Endothelial cell of umbilical vein (primary cell): ENCODE measurements at regions not wholly inside any gene's neighbourhood (a gene's known extent, or its start where the extent isn't known, plus 50 kb on each side); places are given as distances from the start of the nearest gene placed in this dataset.

Source experiments
- BruUV-seq: library from RNA; stranded (reverse); fragments of 400-500 nt; replicated peaks from 2 replicates; lab custom pipeline; 2021; lab: Mats Ljungman, UMichigan
- CTCF ChIA-PET: fragments of 300-600, 350-600 bp; sonication (Branson Sonifier 250); formaldehyde crosslinking; loops from one replicate; lab custom pipeline; 2021; ENCODE audit warnings: antibody characterized with exemption, inconsistent platforms; lab: Charles Lee
- POLR2A ChIA-PET: fragments of 300-600, 350-600 bp; sonication (Branson Sonifier 250); formaldehyde crosslinking; loops from one replicate; lab custom pipeline; 2021; ENCODE audit warnings: antibody characterized with exemption, inconsistent platforms; lab: Charles Lee
- DNase-seq: peaks from one replicate; pipeline ENCODE4 v3.0.0-alpha.2; 2011; ENCODE audit warnings: low read depth, low spot score
- FAIRE-seq: peaks from 2 replicates; lab custom pipeline; 2011; peaks lifted over from hg19 to GRCh38; lab: Jason Lieb, UNC
- H2AFZ ChIP-seq: 2 replicates; pipeline ENCODE4 v1.6.0; 2012; ENCODE audit warnings: low read depth, low read length, control low read depth, inconsistent platforms
- H3K27ac ChIP-seq: 2 replicates; pipeline ENCODE4 v1.5.1; 2011; ENCODE audit warnings: low read depth, mild to moderate bottlenecking, control low read depth, low read length, moderate library complexity; ENCODE audit not compliant: insufficient read depth
- H3K27me3 ChIP-seq, 2 experiments: 2 replicates each; pipeline versions ENCODE4 v1.6.0 to v1.6.1; 2011; ENCODE audit warnings: low read length in 2 of 2, mixed read lengths in 1 of 2; ENCODE audit not compliant: control insufficient read depth in 2 of 2, insufficient read depth in 2 of 2
- H3K36me3 ChIP-seq, 2 experiments: 2 replicates in 1 of 2; 3 replicates in 1 of 2; pipeline ENCODE4 v1.5.1; 2011; ENCODE audit warnings: low read length in 2 of 2, mild to moderate bottlenecking in 1 of 2, moderate library complexity in 1 of 2; ENCODE audit not compliant: control insufficient read depth in 2 of 2, insufficient read depth in 2 of 2; ENCODE audit errors: extremely low read depth in 1 of 2
- H3K4me1 ChIP-seq: 3 replicates; pipeline ENCODE4 v1.5.1; 2011; ENCODE audit warnings: mild to moderate bottlenecking, low read length; ENCODE audit not compliant: control insufficient read depth, insufficient read depth; ENCODE audit errors: extremely low read depth
- H3K4me2 ChIP-seq: 2 replicates; pipeline ENCODE4 v1.6.1; 2011; ENCODE audit warnings: low read length, control low read depth, mixed read lengths; ENCODE audit not compliant: insufficient read depth
- H3K4me3 ChIP-seq, 3 experiments: fragments of 200-600 bp in 1 of 3; sonication (generic), shearing (Covaris generic) in 1 of 3; replicated peaks in 1 of 3; 2 replicates each; pipeline ENCODE4 v1.5.1; 2011 to 2016; ENCODE audit warnings: control low read depth in 3 of 3, low read length in 3 of 3, mild to moderate bottlenecking in 2 of 3, inconsistent platforms in 1 of 3, low read depth in 1 of 3, moderate library complexity in 1 of 3; ENCODE audit not compliant: insufficient read depth in 1 of 3
- H3K79me2 ChIP-seq: 2 replicates; pipeline ENCODE4 v1.6.0; 2012; ENCODE audit warnings: low read length, inconsistent platforms; ENCODE audit not compliant: control insufficient read depth, insufficient read depth
- H3K9ac ChIP-seq: replicated peaks from 2 replicates; pipeline ENCODE3; 2011; ENCODE audit warnings: low read length, control low read depth; ENCODE audit not compliant: insufficient read depth; ENCODE audit errors: extremely low read depth
- H3K9me1 ChIP-seq: replicated peaks from 3 replicates; pipeline ENCODE4 v1.6.0; 2011; ENCODE audit warnings: mild to moderate bottlenecking, low read length; ENCODE audit not compliant: control insufficient read depth, insufficient read depth; ENCODE audit errors: extremely low read depth
- H3K9me3 ChIP-seq: replicated peaks from 2 replicates; pipeline ENCODE4 v1.5.1; 2012; ENCODE audit warnings: low read length, inconsistent platforms; ENCODE audit not compliant: control insufficient read depth, insufficient read depth
- H4K20me1 ChIP-seq: replicated peaks from 2 replicates; pipeline ENCODE3; 2011; ENCODE audit warnings: mild to moderate bottlenecking, low read length; ENCODE audit not compliant: control insufficient read depth, insufficient read depth; ENCODE audit errors: extremely low read depth
- CTCF ChIP-seq, 2 donors: IDR thresholded peaks; 1 replicate in 1 of 2; 2 replicates in 1 of 2; pipeline ENCODE4 v1.5.1; 2011; ENCODE audit warnings: low read length in 2 of 2, mild to moderate bottlenecking in 2 of 2, moderate library complexity in 2 of 2, control low read depth in 1 of 2, inconsistent platforms in 1 of 2, low read depth in 1 of 2; ENCODE audit not compliant: insufficient read depth in 1 of 2; ENCODE audit errors: extremely low read depth in 1 of 2
- EZH2 ChIP-seq: IDR thresholded peaks from 2 replicates; pipeline ENCODE4 v1.6.1; 2012; ENCODE audit warnings: borderline replicate concordance, low read depth, mild to moderate bottlenecking, moderate library complexity, low read length, inconsistent platforms; ENCODE audit not compliant: severe bottlenecking
- FOS ChIP-seq: IDR thresholded peaks from 2 replicates; pipeline ENCODE4 v1.6.1; 2011; ENCODE audit warnings: mild to moderate bottlenecking, low read length, moderate library complexity, borderline replicate concordance; ENCODE audit not compliant: insufficient read depth
- GATA2 ChIP-seq: IDR thresholded peaks from 2 replicates; pipeline ENCODE4 v1.7.0; 2011; ENCODE audit warnings: low read depth, mild to moderate bottlenecking, moderate library complexity, mixed read lengths, low read length; ENCODE audit not compliant: insufficient read length, insufficient read depth
- JUN ChIP-seq: IDR thresholded peaks from 2 replicates; pipeline ENCODE4 v1.6.1; 2011; ENCODE audit warnings: borderline replicate concordance, low read depth; ENCODE audit not compliant: insufficient read length, insufficient read depth
- MAX ChIP-seq: IDR thresholded peaks from 2 replicates; pipeline ENCODE4 v1.6.1; 2011; ENCODE audit not compliant: insufficient read depth, insufficient read length
- MYC ChIP-seq: IDR thresholded peaks from one replicate; pipeline ENCODE4 v1.6.1; 2011; ENCODE audit warnings: mild to moderate bottlenecking, low read depth, low read length
- POLR2A ChIP-seq: IDR thresholded peaks from 2 replicates; pipeline ENCODE4 v1.6.1; 2012; ENCODE audit warnings: low read depth, mild to moderate bottlenecking, control low read depth, low read length
- POLR2AphosphoS5 ChIP-seq: IDR thresholded peaks from 2 replicates; pipeline ENCODE4 v1.6.1; 2012; ENCODE audit warnings: low read depth, mild to moderate bottlenecking, control low read depth, low read length, moderate library complexity; ENCODE audit not compliant: insufficient read depth
- dilution Hi-C: fragments of 300-500 bp; cut with MboI; formaldehyde crosslinking; loops from one replicate; pipeline ENCODE4 v1.15.0; 2019; ENCODE audit warnings: low sequenced_read_pairs; ENCODE audit not compliant: extremely low pct_ligation_motif_present
- intact Hi-C: fragments of 100-400 bp; cut with micrococcal nuclease; formaldehyde crosslinking; loops from one replicate; pipeline ENCODE4 v1.10.0; 2022

GRCh38 chr18:14937271-14937670 is 189.3 kb downstream of the ANKRD30B start:
- CTCF ChIA-PET = no interaction called here
- no peak for DNase-seq
- no peaks in the 10 kb centered on the region for H3K4me1 ChIP-seq
- TF ChIP-seq POLR2A (no peak), CTCF (IDR thresholded peaks at IDR 0.05; ENCODE audit: extremely low read depth in 1 of 2, insufficient read depth in 1 of 2, low read depth in 1 of 2, low read length in 2 of 2) (no peak), FOS (no peak), POLR2AphosphoS5 (no peak), JUN (no peak), MYC (no peak), MAX (no peak), GATA2 (no peak), EZH2 (no peak)
- no peaks in the 10 kb centered on the region for H4K20me1 ChIP-seq
- H3K36me3 ChIP-seq = no peaks in the 10 kb centered on the region
- H3K4me2 ChIP-seq = no peak overlapping the region
- dilution Hi-C loops = no loop called here
- no TSS peak for BruUV-seq
- no peak for FAIRE-seq
- intact Hi-C loops = no loop called here
- H3K9ac ChIP-seq = no peak overlapping the region
- POLR2A ChIA-PET = no interaction called here
- no peaks in the 10 kb centered on the region for H3K9me3 ChIP-seq
- no peak overlapping the region for H3K27ac ChIP-seq
- no peak overlapping the region for H3K4me3 ChIP-seq
- no peaks in the 10 kb centered on the region for H3K79me2 ChIP-seq
- no peaks in the 10 kb centered on the region for H3K9me1 ChIP-seq
- no peaks in the 10 kb centered on the region for H3K27me3 ChIP-seq
- no peak overlapping the region for H2AFZ ChIP-seq
